Prostate gland (tissue), 2 donors: ENCODE measurements at regions not wholly inside any gene's neighbourhood (a gene's known extent, or its start where the extent isn't known, plus 50 kb on each side); places are given as distances from the start of the nearest gene placed in this dataset.

ENCODE experiments used
- POLR2A ChIP-seq: fragments of 450-650 bp; IDR thresholded peaks from one replicate; pipeline ENCODE4 v1.6.1; 2016; ENCODE audit warnings: antibody characterized with exemption, mild to moderate bottlenecking
- TF ChIP-seq, protein P1 (sequence below), 4 experiments: fragments of 200-600 bp in 2 of 4; fragments of 450-650 bp in 2 of 4; sonication (generic) in 2 of 4; IDR thresholded peaks; 1 replicate in 3 of 4; 2 replicates in 1 of 4; pipeline ENCODE4 v1.5.1; 2016 to 2019; ENCODE audit warnings: antibody characterized with exemption in 4 of 4, mild to moderate bottlenecking in 2 of 4, moderate library complexity in 2 of 4

DNA sequence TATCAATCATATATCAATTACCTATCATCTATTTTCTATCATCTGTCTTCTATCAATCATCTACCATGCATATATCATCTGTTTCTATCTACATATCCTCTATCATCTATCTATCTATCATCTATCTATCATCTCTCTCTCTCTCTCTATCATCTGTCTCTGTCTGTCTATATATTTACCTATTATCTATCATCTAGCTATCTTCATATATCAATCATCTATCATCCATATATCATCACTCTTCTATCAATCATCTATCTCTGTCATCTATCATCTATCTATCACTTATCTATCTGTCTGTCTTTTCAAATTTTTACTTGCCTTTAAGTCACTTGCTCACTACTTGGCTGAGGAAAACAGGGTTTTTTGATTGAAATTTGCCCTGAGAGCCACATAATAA is 592.3 kb downstream of the DCDC2C start:
- TF ChIP-seq, protein P1, sequence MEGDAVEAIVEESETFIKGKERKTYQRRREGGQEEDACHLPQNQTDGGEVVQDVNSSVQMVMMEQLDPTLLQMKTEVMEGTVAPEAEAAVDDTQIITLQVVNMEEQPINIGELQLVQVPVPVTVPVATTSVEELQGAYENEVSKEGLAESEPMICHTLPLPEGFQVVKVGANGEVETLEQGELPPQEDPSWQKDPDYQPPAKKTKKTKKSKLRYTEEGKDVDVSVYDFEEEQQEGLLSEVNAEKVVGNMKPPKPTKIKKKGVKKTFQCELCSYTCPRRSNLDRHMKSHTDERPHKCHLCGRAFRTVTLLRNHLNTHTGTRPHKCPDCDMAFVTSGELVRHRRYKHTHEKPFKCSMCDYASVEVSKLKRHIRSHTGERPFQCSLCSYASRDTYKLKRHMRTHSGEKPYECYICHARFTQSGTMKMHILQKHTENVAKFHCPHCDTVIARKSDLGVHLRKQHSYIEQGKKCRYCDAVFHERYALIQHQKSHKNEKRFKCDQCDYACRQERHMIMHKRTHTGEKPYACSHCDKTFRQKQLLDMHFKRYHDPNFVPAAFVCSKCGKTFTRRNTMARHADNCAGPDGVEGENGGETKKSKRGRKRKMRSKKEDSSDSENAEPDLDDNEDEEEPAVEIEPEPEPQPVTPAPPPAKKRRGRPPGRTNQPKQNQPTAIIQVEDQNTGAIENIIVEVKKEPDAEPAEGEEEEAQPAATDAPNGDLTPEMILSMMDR (IDR thresholded peaks at IDR 0.05): no peak
- no peak for TF ChIP-seq POLR2A
